ENCODE measurements at regions not wholly inside any gene's neighbourhood (a gene's known extent, or its start where the extent isn't known, plus 50 kb on each side); places are given as distances from the start of the nearest gene placed in this dataset.

DNA sequence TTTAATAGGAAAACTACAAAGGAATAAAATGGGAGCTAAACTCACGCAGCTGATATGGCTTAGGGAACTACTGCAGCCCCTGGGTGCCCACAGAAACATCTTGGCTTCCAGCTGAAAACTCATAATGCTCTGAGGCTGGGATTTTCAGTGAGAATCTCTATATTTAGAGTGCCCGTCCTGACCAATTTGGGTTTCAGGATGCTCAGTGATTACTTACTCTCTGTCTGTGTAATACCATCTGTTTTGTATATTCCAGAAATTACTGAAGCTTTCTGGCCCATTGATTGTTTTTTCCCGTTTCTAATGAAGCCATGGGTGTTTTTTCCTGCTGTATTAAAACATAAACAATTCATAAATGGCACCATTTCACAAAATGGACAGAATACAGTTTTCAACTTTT lies 50.6 kb upstream of the ZNF385D start:
- TF ChIP-seq POLR2A (IDR thresholded peaks at IDR 0.05; ENCODE audit: low read length) (no peak), GATA1 (IDR thresholded peaks at IDR 0.05; ENCODE audit: low read depth, low read length) (no peak)
- no peak for DNase-seq

DNA sequence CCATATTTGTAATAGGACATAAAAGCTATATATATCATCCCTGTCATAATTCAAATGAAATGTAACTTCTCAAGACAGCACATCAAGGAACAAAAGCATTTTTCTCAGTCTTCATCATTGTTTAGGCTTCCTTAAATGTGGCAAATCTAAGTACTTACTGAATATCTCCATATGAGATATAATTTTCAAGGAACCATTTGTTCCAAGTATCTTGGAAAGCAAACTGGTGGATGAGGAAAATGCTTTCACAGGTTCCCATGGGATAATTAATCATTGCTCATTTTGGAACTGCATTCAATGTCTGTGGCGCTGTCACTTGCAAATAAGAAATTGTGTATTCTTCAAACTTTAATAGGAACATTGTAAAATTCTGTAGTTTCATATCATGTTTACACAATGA lies 52.6 kb upstream of the ZNF385D start:
- DNase-seq, result no peak
- no peak for TF ChIP-seq POLR2A (IDR thresholded peaks at IDR 0.05; ENCODE audit: low read length)
- no peak for TF ChIP-seq GATA1 (IDR thresholded peaks at IDR 0.05; ENCODE audit: low read depth, low read length)

DNA sequence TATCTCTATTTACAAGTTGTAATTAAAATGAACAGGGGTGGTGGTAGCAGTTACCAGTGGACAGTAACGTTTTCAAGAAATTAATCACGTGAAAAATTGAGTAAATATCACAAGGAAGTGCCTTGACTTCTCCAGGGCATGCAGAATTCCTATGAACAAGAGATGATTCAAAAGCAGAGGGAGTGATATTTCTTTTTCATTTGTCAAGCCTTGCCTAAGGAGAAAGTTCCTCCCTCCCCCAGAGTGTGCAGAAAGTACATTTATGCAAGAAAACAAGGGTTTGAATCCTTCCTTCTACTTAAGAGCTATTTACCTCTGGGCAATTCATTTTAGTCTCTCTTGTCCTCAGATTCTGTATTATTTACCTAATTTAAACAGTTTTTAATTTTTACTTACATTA lies 53.3 kb upstream of the ZNF385D start:
- TF ChIP-seq GATA1 (IDR thresholded peaks at IDR 0.05; ENCODE audit: low read depth, low read length) (no peak), POLR2A (IDR thresholded peaks at IDR 0.05; ENCODE audit: low read length) (no peak)
- DNase-seq, result no peak

DNA sequence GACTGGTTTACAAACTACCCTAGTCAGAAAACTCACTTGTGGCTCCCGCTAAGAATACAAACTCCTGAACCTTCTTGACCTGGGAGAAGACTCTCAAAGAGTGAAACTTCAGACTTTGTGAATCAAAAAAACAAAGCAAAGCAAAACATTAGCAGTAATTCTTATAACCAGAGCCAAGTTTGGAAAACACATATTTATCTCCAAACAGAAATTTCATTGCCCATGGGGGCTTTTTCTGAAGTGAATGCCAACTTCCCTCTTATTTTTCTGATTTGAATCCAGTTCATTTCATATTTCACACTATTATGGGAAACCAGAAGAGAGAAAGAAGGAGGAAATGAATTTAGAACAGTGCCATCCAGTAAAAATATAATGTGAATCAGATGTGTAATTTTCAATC lies 55.7 kb upstream of the ZNF385D start:
- DNase-seq, result no peak
- no peak for TF ChIP-seq POLR2A (IDR thresholded peaks at IDR 0.05; ENCODE audit: low read length)
- TF ChIP-seq GATA1 (IDR thresholded peaks at IDR 0.05; ENCODE audit: low read depth, low read length), result no peak

DNA sequence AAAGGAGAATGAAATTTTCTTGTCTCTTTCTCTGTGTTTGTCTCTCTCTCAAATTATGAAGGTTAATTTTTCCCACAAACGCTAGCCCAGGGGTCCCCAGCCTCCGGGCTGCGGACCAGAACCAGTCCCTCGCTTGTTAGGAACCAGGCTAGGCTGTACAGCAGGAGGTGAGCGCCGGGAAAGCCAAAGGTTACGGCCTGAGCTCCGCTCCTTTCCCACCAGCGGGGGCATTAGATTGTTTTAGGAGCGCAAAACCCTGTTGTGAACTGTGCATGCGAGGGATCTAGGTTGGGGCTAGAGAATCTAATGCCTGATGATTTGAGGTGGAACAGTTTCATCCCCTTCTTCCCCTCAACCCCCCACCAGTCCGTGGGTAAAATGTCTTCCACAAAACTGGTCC lies 74.7 kb upstream of the ZNF385D start:
- TF ChIP-seq GATA1 (IDR thresholded peaks at IDR 0.05; ENCODE audit: low read depth, low read length), result no peak
- no peak for TF ChIP-seq POLR2A (IDR thresholded peaks at IDR 0.05; ENCODE audit: low read length)
- DNase-seq, result no peak

DNA sequence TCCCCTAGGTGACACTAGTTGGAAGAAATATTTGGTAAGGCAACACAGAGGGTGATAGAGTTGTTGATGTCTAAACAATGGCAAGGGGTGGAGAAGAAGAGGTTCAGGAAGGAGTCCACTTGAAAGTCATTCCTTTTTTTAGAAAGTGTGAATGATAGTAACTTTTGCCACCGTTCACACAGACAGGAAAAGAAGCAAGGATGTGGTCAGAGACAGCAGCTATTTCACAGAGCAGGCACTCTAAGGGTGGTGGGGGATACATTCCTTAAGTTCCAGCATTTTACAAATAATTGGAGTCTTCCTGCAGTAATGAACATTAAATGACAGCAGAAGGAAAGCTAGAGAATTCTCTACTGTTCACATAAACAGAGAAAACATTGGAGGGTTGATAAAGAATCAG lies 75.4 kb upstream of the ZNF385D start:
- DNase-seq, result no peak
- TF ChIP-seq POLR2A (IDR thresholded peaks at IDR 0.05; ENCODE audit: low read length) (no peak), GATA1 (IDR thresholded peaks at IDR 0.05; ENCODE audit: low read depth, low read length) (no peak)

DNA sequence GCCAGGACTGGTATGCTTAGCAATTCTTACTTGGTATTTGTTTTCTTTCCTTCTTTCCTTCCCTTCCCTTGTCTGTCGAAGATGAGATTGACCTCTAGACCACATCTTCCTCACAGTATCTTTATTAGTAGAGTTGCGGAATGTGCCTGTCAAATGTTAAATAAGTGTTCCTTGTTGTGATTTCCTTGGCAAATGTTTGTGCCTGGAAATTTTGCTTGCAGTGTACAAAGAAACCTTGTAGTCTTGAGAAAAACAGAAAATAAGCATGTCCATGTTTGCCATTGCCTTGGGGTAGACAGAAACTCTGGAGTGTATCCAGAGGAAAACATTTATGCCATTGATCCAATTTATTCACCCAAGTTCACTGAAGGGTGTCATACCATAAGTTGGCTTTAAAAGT lies 79.5 kb upstream of the ZNF385D start:
- DNase-seq, result no peak
- TF ChIP-seq GATA1 (IDR thresholded peaks at IDR 0.05; ENCODE audit: low read depth, low read length) (no peak), POLR2A (IDR thresholded peaks at IDR 0.05; ENCODE audit: low read length) (no peak)

DNA sequence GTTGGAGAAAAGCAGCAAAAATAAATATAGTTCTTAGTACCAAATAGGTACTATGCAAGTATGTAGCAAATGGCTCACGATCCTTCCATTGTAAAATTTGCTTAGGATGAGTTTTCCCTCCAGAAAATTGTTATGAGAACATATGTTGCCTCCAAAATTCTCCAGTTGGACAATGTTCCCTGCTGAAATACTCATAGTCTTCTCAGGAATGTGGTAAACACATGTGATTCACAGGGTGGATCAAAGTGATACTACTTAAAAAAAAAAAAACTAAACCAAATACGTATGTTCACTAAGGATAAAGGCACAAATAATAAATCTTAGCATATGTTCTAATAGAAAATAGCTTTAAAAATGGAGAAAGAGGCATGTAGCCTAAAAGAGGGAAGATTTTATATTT lies 84.3 kb upstream of the ZNF385D start:
- no peak for TF ChIP-seq POLR2A (IDR thresholded peaks at IDR 0.05; ENCODE audit: low read length)
- no peak for DNase-seq

DNA sequence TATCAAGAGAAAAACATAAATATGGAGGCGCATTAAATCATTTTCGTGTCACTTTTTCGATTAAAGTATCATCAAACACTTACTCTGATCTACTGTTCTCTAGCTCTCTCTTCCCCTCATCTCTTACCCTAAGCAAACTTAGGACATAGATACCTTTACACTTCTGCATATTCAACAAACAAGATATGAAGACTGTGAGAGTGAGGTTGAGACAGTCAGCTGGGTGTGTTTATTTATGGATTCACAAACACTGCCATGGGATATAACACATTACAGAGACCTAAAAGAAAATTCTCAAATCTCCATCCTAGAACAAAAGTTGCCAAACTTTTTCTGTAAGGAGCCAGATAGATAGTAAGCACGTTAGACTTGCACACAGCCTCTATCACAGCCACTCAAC lies 85.2 kb upstream of the ZNF385D start:
- no peak for DNase-seq
- TF ChIP-seq POLR2A (IDR thresholded peaks at IDR 0.05; ENCODE audit: low read length) (no peak), GATA1 (IDR thresholded peaks at IDR 0.05; ENCODE audit: low read depth, low read length) (no peak)

DNA sequence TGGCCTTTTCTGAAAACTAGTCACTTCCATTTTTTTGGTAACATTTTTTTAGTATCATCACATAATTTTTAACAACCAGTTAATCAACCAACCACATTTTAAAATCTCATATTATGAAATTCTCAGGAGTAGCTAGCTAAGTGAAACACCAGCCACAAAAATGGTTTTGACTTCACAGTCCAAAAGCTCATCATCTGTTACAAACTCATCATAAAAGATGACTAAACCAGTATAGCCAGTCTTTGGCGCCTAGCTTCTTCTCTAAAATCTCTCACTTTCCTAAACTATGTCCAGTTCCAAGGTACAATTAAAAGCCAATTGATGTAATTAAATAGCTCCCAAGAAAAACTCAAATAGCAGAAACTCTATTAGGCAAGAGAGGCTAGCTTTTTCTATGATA lies 88.2 kb upstream of the ZNF385D start:
- no peak for DNase-seq
- no peak for TF ChIP-seq GATA1 (IDR thresholded peaks at IDR 0.05; ENCODE audit: low read depth, low read length)
- no peak for TF ChIP-seq POLR2A (IDR thresholded peaks at IDR 0.05; ENCODE audit: low read length)

DNA sequence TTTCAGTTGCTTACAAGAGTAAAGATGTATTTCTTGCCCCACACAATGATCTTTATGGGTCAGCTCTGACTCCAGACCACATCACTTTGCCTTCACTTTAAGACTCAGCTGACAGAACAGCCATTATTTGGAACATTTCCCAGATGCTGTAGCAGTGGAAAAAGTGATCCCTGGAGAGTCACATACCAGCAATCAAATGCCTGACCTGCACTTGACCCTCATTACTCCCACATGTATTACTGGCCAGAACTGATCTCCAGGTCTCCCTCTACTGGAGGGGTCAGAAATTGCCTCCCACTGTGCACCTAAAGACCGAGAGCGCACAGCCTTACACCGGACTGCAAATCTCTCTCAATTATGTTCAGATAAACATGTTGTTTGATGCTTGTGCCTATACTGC lies 88.6 kb upstream of the ZNF385D start:
- peak in 1 of 2 experiments; percentile 14 for DNase-seq
- TF ChIP-seq POLR2A (IDR thresholded peaks at IDR 0.05; ENCODE audit: low read length) (no peak), GATA1 (IDR thresholded peaks at IDR 0.05; ENCODE audit: low read depth, low read length) (no peak)

DNA sequence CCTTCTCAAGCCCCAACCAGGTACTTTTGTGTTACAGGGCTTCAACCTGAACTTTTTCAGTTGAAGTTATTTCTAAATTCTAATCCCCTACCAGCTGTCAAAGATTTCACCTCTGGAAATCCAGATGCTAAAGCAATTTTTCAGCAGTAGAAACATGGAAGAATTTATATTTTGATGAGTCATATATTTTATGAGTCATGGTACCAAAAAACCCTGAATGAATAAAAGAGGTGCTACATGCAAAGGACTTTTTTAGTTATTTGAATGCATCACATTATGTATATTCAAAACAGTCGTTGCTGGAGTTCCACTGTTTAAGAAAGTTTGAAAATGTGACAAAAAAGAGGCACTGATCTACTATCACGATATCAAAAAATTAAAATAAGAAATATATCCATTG lies 96.0 kb upstream of the ZNF385D start:
- DNase-seq, result no peak
- no peak for TF ChIP-seq POLR2A (IDR thresholded peaks at IDR 0.05; ENCODE audit: low read length)
- TF ChIP-seq GATA1 (IDR thresholded peaks at IDR 0.05; ENCODE audit: low read depth, low read length), result no peak

DNA sequence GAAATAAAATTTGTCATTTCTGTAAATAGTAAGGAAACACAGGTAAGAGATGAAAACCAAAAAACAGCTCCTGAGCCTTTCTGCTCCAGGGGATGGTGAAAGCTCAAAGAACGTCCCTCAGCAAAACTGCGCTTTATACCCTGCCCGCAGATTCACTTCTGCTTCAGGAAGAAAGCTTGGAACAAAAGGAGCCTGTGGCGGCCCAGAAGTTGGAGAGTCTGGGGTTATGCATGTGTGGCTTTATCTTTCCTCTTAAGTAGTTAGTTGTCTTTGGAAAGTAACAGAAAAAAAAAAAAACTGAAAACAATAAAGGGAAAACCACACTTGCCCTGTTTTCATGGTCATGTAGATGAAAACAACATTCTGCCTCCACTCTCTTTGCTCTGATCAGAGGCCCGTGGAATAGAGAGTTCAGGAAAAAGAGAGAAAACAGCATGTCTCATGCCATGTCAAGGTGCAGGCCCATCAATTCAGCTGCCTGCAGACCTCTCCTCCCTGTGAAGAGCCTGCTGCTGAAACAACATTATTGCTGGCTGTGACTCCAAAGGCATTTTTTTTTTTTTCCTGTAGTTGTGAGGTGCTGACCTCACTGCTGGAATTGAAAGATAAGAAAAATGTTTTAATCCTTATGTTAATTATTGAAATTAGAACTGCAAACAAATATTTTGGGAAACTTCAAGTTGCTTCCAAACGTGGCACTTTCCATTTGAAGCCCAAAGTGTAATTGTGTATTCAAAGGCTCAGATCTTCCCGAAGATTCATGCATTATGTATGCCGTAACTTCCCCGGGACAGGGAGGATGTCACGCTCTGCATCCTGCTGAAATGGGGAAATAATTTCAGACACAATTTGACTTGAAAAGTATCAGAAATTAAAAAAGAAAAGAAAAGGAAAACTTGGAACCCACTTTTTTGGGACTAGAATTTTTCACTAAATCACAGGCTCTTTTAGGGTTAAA lies 108.4 kb upstream of the ZNF385D start:
- DNase-seq, result no peak
- TF ChIP-seq GATA1 (IDR thresholded peaks at IDR 0.05; ENCODE audit: low read depth, low read length) (no peak), POLR2A (IDR thresholded peaks at IDR 0.05; ENCODE audit: low read length) (no peak)

DNA sequence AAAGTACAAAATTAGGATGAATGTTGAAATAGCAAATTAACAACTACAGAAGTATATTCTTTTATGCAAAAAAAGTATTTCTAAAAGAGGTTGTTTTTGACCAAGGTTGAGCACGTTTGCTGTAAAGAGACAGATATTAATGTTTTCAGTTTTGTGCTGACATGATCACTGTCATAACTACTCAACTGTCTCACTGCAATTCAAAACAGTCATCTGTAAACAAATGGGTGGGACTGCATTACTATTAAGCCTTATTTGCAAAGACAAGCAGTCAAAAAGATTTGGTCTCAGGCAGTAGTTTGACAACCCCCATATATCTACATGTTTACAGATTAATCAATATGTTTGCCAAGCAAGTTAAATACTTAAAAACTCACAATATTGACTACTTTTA lies 109.1 kb upstream of the ZNF385D start:
- TF ChIP-seq GATA1 (IDR thresholded peaks at IDR 0.05; ENCODE audit: low read depth, low read length), result no peak
- TF ChIP-seq POLR2A (IDR thresholded peaks at IDR 0.05; ENCODE audit: low read length), result no peak
- DNase-seq, result no peak

DNA sequence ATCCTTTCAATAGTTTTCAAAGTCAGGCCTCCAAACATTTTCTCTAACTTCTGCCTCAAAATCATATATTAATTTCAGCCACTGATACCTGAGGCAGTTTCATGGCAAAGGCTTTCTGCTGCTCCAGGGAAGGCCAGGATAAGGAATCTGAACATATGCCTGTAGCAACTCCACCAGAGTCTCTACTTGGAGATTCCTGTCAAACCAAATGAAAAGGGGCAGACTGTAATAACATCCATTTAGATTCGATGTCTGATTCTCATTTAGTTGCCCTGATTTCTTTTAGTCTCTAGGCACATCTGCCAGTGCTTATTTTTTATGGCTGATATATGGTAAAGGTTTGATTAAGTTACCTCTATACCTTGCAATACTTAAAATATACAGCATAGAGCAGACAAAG lies 109.6 kb upstream of the ZNF385D start:
- TF ChIP-seq POLR2A (IDR thresholded peaks at IDR 0.05; ENCODE audit: low read length) (no peak), GATA1 (IDR thresholded peaks at IDR 0.05; ENCODE audit: low read depth, low read length) (no peak)
- DNase-seq, result no peak

Data from erythroblast (primary cell).